ENCODE measurements at regions not wholly inside any gene's neighbourhood (a gene's known extent, or its start where the extent isn't known, plus 50 kb on each side); places are given as distances from the start of the nearest gene placed in this dataset.

GRCh38 chr5:61801174-61801573 lies 469.1 kb downstream of the ZSWIM6 start:
- H2AFZ ChIP-seq (ENCODE audit: low read depth, low read length): no peak overlapping the region
- FAIRE-seq: no peak
- no peak overlapping the region for H3K9ac ChIP-seq (replicated peaks; ENCODE audit: extremely low read depth, insufficient read depth, low read length)
- H3K9me3 ChIP-seq (replicated peaks; ENCODE audit: control insufficient read depth, insufficient read depth, low read length): no peaks in the 10 kb centered on the region
- TF ChIP-seq MYC (IDR thresholded peaks at IDR 0.05; ENCODE audit: low read depth, low read length): no peak
- TF ChIP-seq CTCF (IDR thresholded peaks at IDR 0.05; ENCODE audit: extremely low read depth in 1 of 2, insufficient read depth in 1 of 2, low read depth in 1 of 2, low read length in 2 of 2): no peak
- TF ChIP-seq POLR2AphosphoS5 (IDR thresholded peaks at IDR 0.05; ENCODE audit: insufficient read depth, low read depth, low read length): no peak
- no peak for TF ChIP-seq MAX (IDR thresholded peaks at IDR 0.05; ENCODE audit: insufficient read depth, insufficient read length)
- TF ChIP-seq JUN (IDR thresholded peaks at IDR 0.05; ENCODE audit: borderline replicate concordance, insufficient read depth, insufficient read length, low read depth): no peak
- TF ChIP-seq EZH2 (IDR thresholded peaks at IDR 0.05; ENCODE audit: borderline replicate concordance, low read depth, low read length, severe bottlenecking): no peak
- TF ChIP-seq FOS (IDR thresholded peaks at IDR 0.05; ENCODE audit: borderline replicate concordance, insufficient read depth, low read length): no peak
- no peak for TF ChIP-seq GATA2 (IDR thresholded peaks at IDR 0.05; ENCODE audit: insufficient read depth, insufficient read length, low read depth, low read length)
- no peak for TF ChIP-seq POLR2A (IDR thresholded peaks at IDR 0.05; ENCODE audit: low read depth, low read length)
- no peak overlapping the region for H3K4me2 ChIP-seq (ENCODE audit: insufficient read depth, low read length)
- intact Hi-C loops (cut with micrococcal nuclease) (no loop called here), dilution Hi-C loops (cut with MboI; ENCODE audit: extremely low pct_ligation_motif_present, low sequenced_read_pairs) (no loop called here)
- no peaks in the 10 kb centered on the region for H3K9me1 ChIP-seq (replicated peaks; ENCODE audit: control insufficient read depth, extremely low read depth, insufficient read depth, low read length)
- H3K4me3 ChIP-seq (replicated peaks in 1 of 3; ENCODE audit: insufficient read depth in 1 of 3, low read depth in 1 of 3, low read length in 3 of 3): no peak overlapping the region
- no peaks in the 10 kb centered on the region for H3K36me3 ChIP-seq (ENCODE audit: control insufficient read depth in 2 of 2, extremely low read depth in 1 of 2, insufficient read depth in 2 of 2, low read length in 2 of 2)
- H3K27ac ChIP-seq (ENCODE audit: insufficient read depth, low read depth, low read length): no peak overlapping the region
- no peaks in the 10 kb centered on the region for H3K79me2 ChIP-seq (ENCODE audit: control insufficient read depth, insufficient read depth, low read length)
- no TSS peak for BruUV-seq (replicated peaks)
- POLR2A ChIA-PET: no interaction called here
- H3K27me3 ChIP-seq (ENCODE audit: control insufficient read depth in 2 of 2, insufficient read depth in 2 of 2, low read length in 2 of 2): no peaks in the 10 kb centered on the region
- H3K4me1 ChIP-seq (ENCODE audit: control insufficient read depth, extremely low read depth, insufficient read depth, low read length): no peaks in the 10 kb centered on the region
- H4K20me1 ChIP-seq (replicated peaks; ENCODE audit: control insufficient read depth, extremely low read depth, insufficient read depth, low read length): no peaks in the 10 kb centered on the region
- no peak for DNase-seq (ENCODE audit: low read depth, low spot score)
- CTCF ChIA-PET: no interaction called here
